ENCODE measurements at regions not wholly inside any gene's neighbourhood (a gene's known extent, or its start where the extent isn't known, plus 50 kb on each side); places are given as distances from the start of the nearest gene placed in this dataset.

DNA sequence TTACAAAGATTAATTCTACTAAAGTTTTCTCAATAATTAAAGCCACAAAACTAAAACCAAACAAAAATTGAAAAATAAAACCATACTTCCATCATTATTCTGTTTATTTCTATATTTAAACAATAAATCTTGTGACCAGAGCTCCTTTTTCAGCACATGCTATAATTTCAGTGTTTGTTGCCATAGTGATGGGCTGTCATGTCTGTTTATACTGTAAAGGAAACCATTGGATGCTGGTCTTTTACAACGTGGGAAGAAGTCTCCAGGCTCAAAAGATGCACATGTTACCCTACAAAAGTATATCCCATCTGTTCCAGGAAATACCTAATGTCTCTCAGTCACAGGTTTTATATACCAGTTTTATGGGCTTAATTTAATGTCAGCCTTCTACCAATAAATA lies 100.1 kb upstream of the MC2R start:
- TF ChIP-seq, protein P1, sequence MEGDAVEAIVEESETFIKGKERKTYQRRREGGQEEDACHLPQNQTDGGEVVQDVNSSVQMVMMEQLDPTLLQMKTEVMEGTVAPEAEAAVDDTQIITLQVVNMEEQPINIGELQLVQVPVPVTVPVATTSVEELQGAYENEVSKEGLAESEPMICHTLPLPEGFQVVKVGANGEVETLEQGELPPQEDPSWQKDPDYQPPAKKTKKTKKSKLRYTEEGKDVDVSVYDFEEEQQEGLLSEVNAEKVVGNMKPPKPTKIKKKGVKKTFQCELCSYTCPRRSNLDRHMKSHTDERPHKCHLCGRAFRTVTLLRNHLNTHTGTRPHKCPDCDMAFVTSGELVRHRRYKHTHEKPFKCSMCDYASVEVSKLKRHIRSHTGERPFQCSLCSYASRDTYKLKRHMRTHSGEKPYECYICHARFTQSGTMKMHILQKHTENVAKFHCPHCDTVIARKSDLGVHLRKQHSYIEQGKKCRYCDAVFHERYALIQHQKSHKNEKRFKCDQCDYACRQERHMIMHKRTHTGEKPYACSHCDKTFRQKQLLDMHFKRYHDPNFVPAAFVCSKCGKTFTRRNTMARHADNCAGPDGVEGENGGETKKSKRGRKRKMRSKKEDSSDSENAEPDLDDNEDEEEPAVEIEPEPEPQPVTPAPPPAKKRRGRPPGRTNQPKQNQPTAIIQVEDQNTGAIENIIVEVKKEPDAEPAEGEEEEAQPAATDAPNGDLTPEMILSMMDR (conservative IDR thresholded peaks at IDR 0.05; ENCODE audit: low read depth, low read length): no peak
- TF ChIP-seq EZH2 (IDR thresholded peaks at IDR 0.05; ENCODE audit: low read length, unreplicated experiment): no peak
- TF ChIP-seq EZH2phosphoT487 (IDR thresholded peaks at IDR 0.05; ENCODE audit: borderline replicate concordance, low read length): no peak
